Peyer's patch (tissue), 4 donors: ENCODE measurements at regions not wholly inside any gene's neighbourhood (a gene's known extent, or its start where the extent isn't known, plus 50 kb on each side); places are given as distances from the start of the nearest gene placed in this dataset.

Experiments used
- DNase-seq, 3 donors: peaks; one replicate each; pipeline ENCODE4 v3.0.0-alpha.2; 2017 to 2019
- H3K27ac ChIP-seq, 4 donors: fragments of 200-600 bp; sonication (generic); one replicate each; pipeline ENCODE4 v1.5.1; 2016 to 2019
- H3K27me3 ChIP-seq, 2 donors: fragments of 200-600 bp; sonication (generic); one replicate each; pipeline ENCODE4 v1.5.1; 2019
- H3K36me3 ChIP-seq, 3 donors: fragments of 200-600 bp; sonication (generic); one replicate each; pipeline ENCODE4 v1.5.1; 2016 to 2019
- H3K4me1 ChIP-seq, 4 donors: fragments of 200-600 bp; sonication (generic); one replicate each; pipeline ENCODE4 v1.5.1; 2016 to 2019
- H3K4me3 ChIP-seq, 4 donors: fragments of 200-600 bp; sonication (generic); 1 replicate in 3 of 4; 2 replicates in 1 of 4; pipeline ENCODE4 v1.5.1; 2016 to 2019; ENCODE audit warnings: mild to moderate bottlenecking in 1 of 4
- H3K9me3 ChIP-seq, 4 donors: fragments of 200-600 bp; sonication (generic); one replicate each; pipeline ENCODE4 v1.5.1; 2016 to 2019; ENCODE audit warnings: mild to moderate bottlenecking in 1 of 4
- POLR2A ChIP-seq, 2 donors: fragments of 450-650 bp; IDR thresholded peaks; one replicate each; pipeline ENCODE4 v1.5.1; 2017; ENCODE audit warnings: antibody characterized with exemption in 2 of 2, mild to moderate bottlenecking in 2 of 2, moderate library complexity in 2 of 2
- TF ChIP-seq, protein P1 (sequence below), 6 experiments: fragments of 450-650 bp in 4 of 6; fragments of 200-600 bp in 2 of 6; sonication (generic) in 1 of 6; IDR thresholded peaks; one replicate each; pipeline ENCODE4 v1.5.1; 2017 to 2019; ENCODE audit warnings: antibody characterized with exemption in 6 of 6, mild to moderate bottlenecking in 3 of 6, moderate library complexity in 1 of 6

DNA sequence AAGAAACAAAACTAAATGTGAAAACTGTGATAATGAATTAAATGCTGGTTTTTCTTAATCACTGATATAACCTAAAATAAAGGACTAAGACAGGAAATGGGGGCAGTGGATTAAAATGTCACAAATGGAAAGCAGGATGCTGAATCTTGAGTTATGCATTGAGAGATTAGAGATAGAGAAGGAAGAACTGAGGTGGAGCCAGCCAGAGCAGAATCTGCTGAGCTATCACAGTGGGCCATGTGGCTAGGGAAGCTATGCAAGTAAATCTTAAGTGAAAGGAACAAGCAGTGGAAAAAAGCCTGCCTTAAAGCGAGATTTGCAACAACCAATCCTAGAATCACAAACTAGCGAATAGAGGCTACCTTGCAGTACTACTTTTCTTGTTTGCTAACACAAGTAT lies 188.5 kb upstream of the RASA1 start:
- H3K27ac ChIP-seq = no peak overlapping the region
- no peaks in the 10 kb centered on the region for H3K27me3 ChIP-seq
- H3K4me1 ChIP-seq = peaks cover 0 to 16% (median 0%) of the 10 kb centered on the region in 4 donors
- no peak for DNase-seq
- H3K4me3 ChIP-seq = no peak overlapping the region
- no peaks in the 10 kb centered on the region for H3K36me3 ChIP-seq
- no peaks in the 10 kb centered on the region for H3K9me3 ChIP-seq
- TF ChIP-seq POLR2A (IDR thresholded peaks at IDR 0.05) = no peak
- TF ChIP-seq, protein P1, sequence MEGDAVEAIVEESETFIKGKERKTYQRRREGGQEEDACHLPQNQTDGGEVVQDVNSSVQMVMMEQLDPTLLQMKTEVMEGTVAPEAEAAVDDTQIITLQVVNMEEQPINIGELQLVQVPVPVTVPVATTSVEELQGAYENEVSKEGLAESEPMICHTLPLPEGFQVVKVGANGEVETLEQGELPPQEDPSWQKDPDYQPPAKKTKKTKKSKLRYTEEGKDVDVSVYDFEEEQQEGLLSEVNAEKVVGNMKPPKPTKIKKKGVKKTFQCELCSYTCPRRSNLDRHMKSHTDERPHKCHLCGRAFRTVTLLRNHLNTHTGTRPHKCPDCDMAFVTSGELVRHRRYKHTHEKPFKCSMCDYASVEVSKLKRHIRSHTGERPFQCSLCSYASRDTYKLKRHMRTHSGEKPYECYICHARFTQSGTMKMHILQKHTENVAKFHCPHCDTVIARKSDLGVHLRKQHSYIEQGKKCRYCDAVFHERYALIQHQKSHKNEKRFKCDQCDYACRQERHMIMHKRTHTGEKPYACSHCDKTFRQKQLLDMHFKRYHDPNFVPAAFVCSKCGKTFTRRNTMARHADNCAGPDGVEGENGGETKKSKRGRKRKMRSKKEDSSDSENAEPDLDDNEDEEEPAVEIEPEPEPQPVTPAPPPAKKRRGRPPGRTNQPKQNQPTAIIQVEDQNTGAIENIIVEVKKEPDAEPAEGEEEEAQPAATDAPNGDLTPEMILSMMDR (IDR thresholded peaks at IDR 0.05) = no peak

DNA sequence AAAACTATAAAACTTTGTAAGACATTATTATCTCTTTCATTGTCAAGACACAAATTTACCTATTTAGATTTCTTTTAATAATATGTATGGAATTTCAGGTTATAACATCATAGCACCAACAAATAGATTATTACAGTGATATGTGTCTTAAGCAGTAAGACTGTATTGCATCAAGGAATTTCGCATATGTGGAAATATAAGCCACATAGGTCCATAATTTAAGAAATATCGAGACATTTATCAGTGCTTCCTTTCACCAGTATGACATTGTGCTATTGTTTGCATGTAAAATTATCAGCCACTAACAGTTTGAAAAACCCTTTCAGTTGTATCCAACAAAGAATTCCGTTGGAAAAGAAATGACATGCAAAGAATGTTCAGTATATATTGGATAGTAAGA lies 186.7 kb upstream of the RASA1 start:
- Histone ChIP-seq H3K4me1 (peaks cover 0 to 13% (median 0%) of the 10 kb centered on the region in 4 donors), H3K27me3 (no peaks in the 10 kb centered on the region), H3K36me3 (no peaks in the 10 kb centered on the region), H3K4me3 (no peak overlapping the region), H3K9me3 (no peaks in the 10 kb centered on the region), H3K27ac (peak overlapping the region in 1 of 4 donors; percentile 61)
- TF ChIP-seq, protein P1 (IDR thresholded peaks at IDR 0.05) = no peak
- no peak for TF ChIP-seq POLR2A (IDR thresholded peaks at IDR 0.05)
- no peak for DNase-seq

DNA sequence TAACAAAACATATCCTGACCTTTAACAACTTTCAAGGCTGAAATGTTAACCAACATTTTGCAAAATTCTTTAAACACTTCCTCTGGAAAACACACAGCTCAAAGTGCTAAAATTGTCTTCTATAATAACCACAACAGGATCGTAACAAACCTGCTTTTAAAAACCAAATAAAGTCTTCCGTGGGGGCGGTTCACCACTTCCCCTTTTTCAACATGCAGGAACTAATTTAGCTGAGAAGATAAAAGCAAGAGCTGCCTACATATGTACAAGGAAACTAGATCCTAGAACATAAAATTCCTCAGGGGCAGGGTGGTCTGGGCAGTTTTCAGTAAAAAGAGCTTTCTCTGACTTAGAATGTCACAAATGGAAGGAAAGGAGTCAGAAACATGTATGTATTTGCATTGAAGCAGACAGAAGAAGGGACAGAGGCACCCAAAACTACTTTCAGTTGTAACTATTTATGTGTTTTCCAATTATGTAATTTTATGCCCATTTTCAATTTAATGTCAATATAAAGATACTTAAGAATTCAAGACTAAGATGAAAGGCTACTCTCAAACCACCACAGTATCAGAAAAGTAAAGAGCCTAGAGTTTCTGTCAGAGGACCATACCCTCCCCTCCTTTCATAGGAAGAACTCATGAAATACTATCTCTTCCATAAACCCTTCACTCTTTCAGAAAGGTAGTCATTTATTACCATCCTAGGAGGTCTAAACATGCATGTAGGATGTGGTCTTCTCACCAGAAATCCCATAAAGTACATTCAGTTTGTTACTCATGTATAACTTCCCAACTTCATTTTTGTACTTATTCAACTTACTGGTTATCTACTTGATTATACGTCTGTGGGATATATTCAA lies 185.9 kb upstream of the RASA1 start:
- peaks cover 0 to 13% (median 0%) of the 10 kb centered on the region in 4 donors for H3K4me1 ChIP-seq
- no peaks in the 10 kb centered on the region for H3K36me3 ChIP-seq
- H3K27ac ChIP-seq = peak overlapping the region in 2 of 4 donors; percentile 61
- DNase-seq = peak in 2 of 3 donors; percentile 78 to 88
- H3K9me3 ChIP-seq = no peaks in the 10 kb centered on the region
- TF ChIP-seq POLR2A (IDR thresholded peaks at IDR 0.05) = no peak
- TF ChIP-seq, protein P1 (IDR thresholded peaks at IDR 0.05) = no peak
- H3K4me3 ChIP-seq = no peak overlapping the region
- H3K27me3 ChIP-seq = no peaks in the 10 kb centered on the region

- Histone ChIP-seq H3K27ac (no peak overlapping the region), H3K27me3 (no peaks in the 10 kb centered on the region), H3K4me1 (no peaks in the 10 kb centered on the region), H3K36me3 (no peaks in the 10 kb centered on the region), H3K9me3 (no peaks in the 10 kb centered on the region), H3K4me3 (no peak overlapping the region)
- no peak for DNase-seq
- TF ChIP-seq, protein P1 (IDR thresholded peaks at IDR 0.05) = no peak
Observed at GRCh38 chr5:87094347-87094746, 173.3 kb upstream of the RASA1 start.

GRCh38 chr5:87094833-87095232 lies 172.8 kb upstream of the RASA1 start:
- Histone ChIP-seq H3K9me3 (no peaks in the 10 kb centered on the region), H3K4me1 (peaks cover 0 to 1% (median 0%) of the 10 kb centered on the region in 4 donors), H3K27me3 (no peaks in the 10 kb centered on the region), H3K36me3 (no peaks in the 10 kb centered on the region), H3K27ac (no peak overlapping the region), H3K4me3 (no peak overlapping the region)
- DNase-seq = no peak
- TF ChIP-seq, protein P1 (IDR thresholded peaks at IDR 0.05) = no peak
- no peak for TF ChIP-seq POLR2A (IDR thresholded peaks at IDR 0.05)
